Panc1 (cell line): ENCODE measurements at regions not wholly inside any gene's neighbourhood (a gene's known extent, or its start where the extent isn't known, plus 50 kb on each side); places are given as distances from the start of the nearest gene placed in this dataset.
A peak's percentile ranks its signal among the peaks of the same experiment; 100 is the strongest.

Source experiments
- ATAC-seq: fragments of 200-7000 bp; cut with Tn5 transposase; 2 replicates; pipeline ENCODE4 v1.9.1; 2020; ENCODE audit warnings: mild to moderate bottlenecking, moderate library complexity
- BruUV-seq: library from RNA; stranded (reverse); fragments of 400-500 nt; replicated peaks from 2 replicates; lab custom pipeline; 2021; lab: Mats Ljungman, UMichigan
- CTCF ChIA-PET: fragments of 300-600 bp; sonication (Branson Sonifier 250); formaldehyde crosslinking; loops from one replicate; lab custom pipeline; 2022; ENCODE audit warnings: antibody characterized with exemption; lab: Charles Lee
- POLR2A ChIA-PET: fragments of 300-600 bp; sonication (Branson Sonifier 250); formaldehyde crosslinking; loops from one replicate; lab custom pipeline; 2022; ENCODE audit warnings: antibody characterized with exemption; lab: Charles Lee
- DNase-seq: peaks from one replicate; pipeline ENCODE4 v3.0.0-alpha.2; 2010; ENCODE audit warnings: low read depth, low spot score
- H3K27ac ChIP-seq: 2 replicates; pipeline ENCODE4 v1.5.1; 2011; ENCODE audit warnings: mild to moderate bottlenecking, low read length, inconsistent platforms
- H3K27me3 ChIP-seq: fragments of 200-500 bp; sonication (Bioruptor generic); 2 replicates; pipeline ENCODE4 v1.6.0; 2014; ENCODE audit warnings: low read length, inconsistent platforms; ENCODE audit not compliant: control insufficient read depth, insufficient read depth
- H3K36me3 ChIP-seq: fragments of 200-500 bp; sonication (Bioruptor generic); 2 replicates; pipeline ENCODE4 v1.5.1; 2014; ENCODE audit warnings: inconsistent platforms, mild to moderate bottlenecking, low read length, moderate library complexity; ENCODE audit not compliant: control insufficient read depth, insufficient read depth
- H3K4me1 ChIP-seq: 2 replicates; pipeline ENCODE4 v1.5.1; 2011; ENCODE audit warnings: inconsistent platforms, mild to moderate bottlenecking, low read length, moderate library complexity; ENCODE audit not compliant: control insufficient read depth, insufficient read depth
- H3K4me3 ChIP-seq, 2 experiments: 2 replicates each; pipeline ENCODE4 v1.5.1; 2011 to 2012; ENCODE audit warnings: low read depth in 2 of 2, low read length in 2 of 2, mild to moderate bottlenecking in 2 of 2, inconsistent platforms in 1 of 2, moderate library complexity in 1 of 2
- H3K9me3 ChIP-seq: fragments of 200-500 bp; sonication (Bioruptor generic); 2 replicates; pipeline ENCODE4 v1.5.1; 2014; ENCODE audit warnings: low read depth, mild to moderate bottlenecking, inconsistent platforms, low read length, moderate library complexity; ENCODE audit not compliant: control insufficient read depth, insufficient read depth
- POLR2AphosphoS5 ChIP-seq: IDR thresholded peaks from 2 replicates; pipeline ENCODE4 v1.6.1; 2012; ENCODE audit warnings: mild to moderate bottlenecking, low read depth, low read length, moderate library complexity
- SIN3A ChIP-seq: IDR thresholded peaks from 2 replicates; pipeline ENCODE4 v1.6.1; 2012; ENCODE audit warnings: low read depth, mild to moderate bottlenecking, low read length, moderate library complexity, borderline replicate concordance; ENCODE audit not compliant: insufficient read depth
- TCF7L2 ChIP-seq: IDR thresholded peaks from 2 replicates; pipeline ENCODE4 v1.6.1; 2011; ENCODE audit warnings: mild to moderate bottlenecking, low read depth, low read length, inconsistent platforms
- in situ Hi-C: cut with HindIII; loops from 2 replicates; pipeline ENCODE4 v1.10.0; 2016; ENCODE audit warnings: low sequenced_read_pairs, low pct_unique_long_range_greater_than_20kb
- intact Hi-C: fragments of 100-400 bp; cut with micrococcal nuclease; formaldehyde crosslinking; loops from one replicate; pipeline ENCODE4 v1.10.0; 2022; ENCODE audit not compliant: unreplicated experiment
- TF ChIP-seq, protein P1 (sequence below), 2 experiments: IDR thresholded peaks; 2 replicates each; pipeline ENCODE4 v1.6.1; 2011 to 2012; ENCODE audit warnings: low read depth in 2 of 2, control low read depth in 1 of 2, low read length in 1 of 2, mild to moderate bottlenecking in 1 of 2, moderate library complexity in 1 of 2; ENCODE audit not compliant: insufficient read depth in 1 of 2
- TF ChIP-seq, protein P2 (sequence below): fragments of 450-650 bp; IDR thresholded peaks from 2 replicates; pipeline ENCODE4 v1.5.1; 2017; ENCODE audit warnings: mild to moderate bottlenecking

DNA sequence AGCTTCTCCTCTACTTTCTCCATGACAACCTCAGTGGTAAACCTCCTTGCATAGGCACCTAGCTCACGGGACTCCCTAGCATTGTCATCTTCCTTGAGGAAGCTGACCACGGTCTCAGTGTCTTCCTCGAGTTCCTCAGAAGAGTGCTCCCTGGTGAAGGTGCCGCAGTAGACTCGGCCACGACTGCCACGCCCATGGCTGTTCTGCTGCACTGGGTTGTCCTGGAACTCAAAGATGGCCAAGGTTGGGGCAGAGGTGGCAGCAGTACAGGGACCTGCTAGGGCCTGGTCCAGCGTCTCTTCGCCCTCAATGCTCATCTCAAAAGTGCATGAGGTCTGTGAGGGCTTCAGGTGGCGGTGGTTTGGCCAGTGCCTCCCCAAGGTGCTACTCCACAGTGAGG lies 147.9 kb upstream of the ARHGEF9 start:
- ATAC-seq = no peak
- H3K27ac ChIP-seq = no peak overlapping the region
- POLR2A ChIA-PET = no interaction called here
- no peaks in the 10 kb centered on the region for H3K27me3 ChIP-seq
- no TSS peak for BruUV-seq
- DNase-seq = no peak
- no peaks in the 10 kb centered on the region for H3K9me3 ChIP-seq
- CTCF ChIA-PET = no interaction called here
- intact Hi-C loops (no loop called here), in situ Hi-C loops (no loop called here)
- no peaks in the 10 kb centered on the region for H3K36me3 ChIP-seq
- TF ChIP-seq SIN3A (no peak), TCF7L2 (no peak), POLR2AphosphoS5 (no peak)
- TF ChIP-seq, protein P1, sequence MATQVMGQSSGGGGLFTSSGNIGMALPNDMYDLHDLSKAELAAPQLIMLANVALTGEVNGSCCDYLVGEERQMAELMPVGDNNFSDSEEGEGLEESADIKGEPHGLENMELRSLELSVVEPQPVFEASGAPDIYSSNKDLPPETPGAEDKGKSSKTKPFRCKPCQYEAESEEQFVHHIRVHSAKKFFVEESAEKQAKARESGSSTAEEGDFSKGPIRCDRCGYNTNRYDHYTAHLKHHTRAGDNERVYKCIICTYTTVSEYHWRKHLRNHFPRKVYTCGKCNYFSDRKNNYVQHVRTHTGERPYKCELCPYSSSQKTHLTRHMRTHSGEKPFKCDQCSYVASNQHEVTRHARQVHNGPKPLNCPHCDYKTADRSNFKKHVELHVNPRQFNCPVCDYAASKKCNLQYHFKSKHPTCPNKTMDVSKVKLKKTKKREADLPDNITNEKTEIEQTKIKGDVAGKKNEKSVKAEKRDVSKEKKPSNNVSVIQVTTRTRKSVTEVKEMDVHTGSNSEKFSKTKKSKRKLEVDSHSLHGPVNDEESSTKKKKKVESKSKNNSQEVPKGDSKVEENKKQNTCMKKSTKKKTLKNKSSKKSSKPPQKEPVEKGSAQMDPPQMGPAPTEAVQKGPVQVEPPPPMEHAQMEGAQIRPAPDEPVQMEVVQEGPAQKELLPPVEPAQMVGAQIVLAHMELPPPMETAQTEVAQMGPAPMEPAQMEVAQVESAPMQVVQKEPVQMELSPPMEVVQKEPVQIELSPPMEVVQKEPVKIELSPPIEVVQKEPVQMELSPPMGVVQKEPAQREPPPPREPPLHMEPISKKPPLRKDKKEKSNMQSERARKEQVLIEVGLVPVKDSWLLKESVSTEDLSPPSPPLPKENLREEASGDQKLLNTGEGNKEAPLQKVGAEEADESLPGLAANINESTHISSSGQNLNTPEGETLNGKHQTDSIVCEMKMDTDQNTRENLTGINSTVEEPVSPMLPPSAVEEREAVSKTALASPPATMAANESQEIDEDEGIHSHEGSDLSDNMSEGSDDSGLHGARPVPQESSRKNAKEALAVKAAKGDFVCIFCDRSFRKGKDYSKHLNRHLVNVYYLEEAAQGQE (IDR thresholded peaks at IDR 0.05; ENCODE audit: insufficient read depth in 1 of 2, low read depth in 2 of 2, low read length in 1 of 2) = no peak
- TF ChIP-seq, protein P2, sequence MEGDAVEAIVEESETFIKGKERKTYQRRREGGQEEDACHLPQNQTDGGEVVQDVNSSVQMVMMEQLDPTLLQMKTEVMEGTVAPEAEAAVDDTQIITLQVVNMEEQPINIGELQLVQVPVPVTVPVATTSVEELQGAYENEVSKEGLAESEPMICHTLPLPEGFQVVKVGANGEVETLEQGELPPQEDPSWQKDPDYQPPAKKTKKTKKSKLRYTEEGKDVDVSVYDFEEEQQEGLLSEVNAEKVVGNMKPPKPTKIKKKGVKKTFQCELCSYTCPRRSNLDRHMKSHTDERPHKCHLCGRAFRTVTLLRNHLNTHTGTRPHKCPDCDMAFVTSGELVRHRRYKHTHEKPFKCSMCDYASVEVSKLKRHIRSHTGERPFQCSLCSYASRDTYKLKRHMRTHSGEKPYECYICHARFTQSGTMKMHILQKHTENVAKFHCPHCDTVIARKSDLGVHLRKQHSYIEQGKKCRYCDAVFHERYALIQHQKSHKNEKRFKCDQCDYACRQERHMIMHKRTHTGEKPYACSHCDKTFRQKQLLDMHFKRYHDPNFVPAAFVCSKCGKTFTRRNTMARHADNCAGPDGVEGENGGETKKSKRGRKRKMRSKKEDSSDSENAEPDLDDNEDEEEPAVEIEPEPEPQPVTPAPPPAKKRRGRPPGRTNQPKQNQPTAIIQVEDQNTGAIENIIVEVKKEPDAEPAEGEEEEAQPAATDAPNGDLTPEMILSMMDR = no peak
- H3K4me3 ChIP-seq = no peak overlapping the region
- no peaks in the 10 kb centered on the region for H3K4me1 ChIP-seq

DNA sequence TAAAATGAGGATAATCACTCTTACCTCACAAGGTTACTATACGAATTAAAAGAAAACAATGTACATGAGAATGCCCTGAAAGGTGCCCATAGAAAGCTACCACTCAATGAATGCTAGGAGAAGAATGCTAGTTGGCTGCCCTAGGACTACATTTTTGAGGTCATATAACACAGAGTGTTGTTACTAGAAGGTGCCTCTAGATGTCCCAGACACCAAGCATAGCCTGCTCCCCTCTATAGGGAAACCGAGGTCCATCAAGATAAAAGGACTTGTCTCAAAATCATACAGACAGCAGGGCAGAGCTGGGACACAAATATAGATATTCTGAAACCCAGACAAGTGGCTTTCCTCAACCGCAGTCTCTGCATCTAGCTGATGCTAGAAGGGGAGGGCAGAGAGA lies 147.0 kb upstream of the ARHGEF9 start:
- TF ChIP-seq, protein P2 = peak; percentile 16; the same call in 1 of the 2 replicates
- TF ChIP-seq SIN3A = no peak
- no peaks in the 10 kb centered on the region for H3K4me1 ChIP-seq
- no peaks in the 10 kb centered on the region for H3K27me3 ChIP-seq
- in situ Hi-C loops = no loop called here
- DNase-seq (no peak), ATAC-seq (no peak)
- no peak overlapping the region for H3K27ac ChIP-seq
- H3K9me3 ChIP-seq = no peaks in the 10 kb centered on the region
- POLR2A ChIA-PET = no interaction called here
- intact Hi-C loops = no loop called here
- CTCF ChIA-PET = no interaction called here
- no peak overlapping the region for H3K4me3 ChIP-seq
- H3K36me3 ChIP-seq = no peaks in the 10 kb centered on the region
- no TSS peak for BruUV-seq
